22Rv1 (cell line): ENCODE measurements at regions not wholly inside any gene's neighbourhood (a gene's known extent, or its start where the extent isn't known, plus 50 kb on each side); places are given as distances from the start of the nearest gene placed in this dataset.

ENCODE experiments used
- ZFX ChIP-seq: fragments of 450-650 bp; IDR thresholded peaks from 2 replicates; pipeline ENCODE4 v1.6.1; 2017; ENCODE audit warnings: antibody characterized with exemption, borderline replicate concordance
- TF ChIP-seq, protein P1 (sequence below): fragments of 450-650 bp; IDR thresholded peaks from 2 replicates; pipeline ENCODE4 v1.5.1; 2017; ENCODE audit warnings: mild to moderate bottlenecking

DNA sequence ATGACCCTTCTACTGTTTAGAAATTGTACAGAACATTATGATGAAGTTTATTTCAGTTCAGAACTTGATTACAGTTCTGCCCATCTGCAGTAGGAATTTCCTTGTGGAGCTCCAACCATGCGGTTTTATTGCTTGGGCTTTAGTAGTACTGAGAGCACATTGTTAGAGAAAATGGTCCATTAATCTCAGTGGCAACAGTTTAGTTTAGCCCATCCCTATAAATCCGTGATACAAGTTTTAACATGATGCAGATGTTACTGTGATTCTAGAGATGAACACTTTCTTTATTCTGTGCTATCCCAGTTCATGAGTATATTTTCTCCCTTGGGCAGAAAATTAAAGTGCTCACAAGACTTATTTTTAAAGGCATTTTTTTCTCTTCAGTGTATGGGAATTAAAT lies 84.8 kb upstream of the FZD8 start:
- TF ChIP-seq, protein P1, sequence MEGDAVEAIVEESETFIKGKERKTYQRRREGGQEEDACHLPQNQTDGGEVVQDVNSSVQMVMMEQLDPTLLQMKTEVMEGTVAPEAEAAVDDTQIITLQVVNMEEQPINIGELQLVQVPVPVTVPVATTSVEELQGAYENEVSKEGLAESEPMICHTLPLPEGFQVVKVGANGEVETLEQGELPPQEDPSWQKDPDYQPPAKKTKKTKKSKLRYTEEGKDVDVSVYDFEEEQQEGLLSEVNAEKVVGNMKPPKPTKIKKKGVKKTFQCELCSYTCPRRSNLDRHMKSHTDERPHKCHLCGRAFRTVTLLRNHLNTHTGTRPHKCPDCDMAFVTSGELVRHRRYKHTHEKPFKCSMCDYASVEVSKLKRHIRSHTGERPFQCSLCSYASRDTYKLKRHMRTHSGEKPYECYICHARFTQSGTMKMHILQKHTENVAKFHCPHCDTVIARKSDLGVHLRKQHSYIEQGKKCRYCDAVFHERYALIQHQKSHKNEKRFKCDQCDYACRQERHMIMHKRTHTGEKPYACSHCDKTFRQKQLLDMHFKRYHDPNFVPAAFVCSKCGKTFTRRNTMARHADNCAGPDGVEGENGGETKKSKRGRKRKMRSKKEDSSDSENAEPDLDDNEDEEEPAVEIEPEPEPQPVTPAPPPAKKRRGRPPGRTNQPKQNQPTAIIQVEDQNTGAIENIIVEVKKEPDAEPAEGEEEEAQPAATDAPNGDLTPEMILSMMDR, result no peak
- no peak for TF ChIP-seq ZFX
